ENCODE measurements at regions not wholly inside any gene's neighbourhood (a gene's known extent, or its start where the extent isn't known, plus 50 kb on each side); places are given as distances from the start of the nearest gene placed in this dataset.
"Not testable (repeated sequence)": the region's sequence is repeated elsewhere in the genome, so short reads cannot be mapped to it uniquely, and the experiment has no call there.

DNA sequence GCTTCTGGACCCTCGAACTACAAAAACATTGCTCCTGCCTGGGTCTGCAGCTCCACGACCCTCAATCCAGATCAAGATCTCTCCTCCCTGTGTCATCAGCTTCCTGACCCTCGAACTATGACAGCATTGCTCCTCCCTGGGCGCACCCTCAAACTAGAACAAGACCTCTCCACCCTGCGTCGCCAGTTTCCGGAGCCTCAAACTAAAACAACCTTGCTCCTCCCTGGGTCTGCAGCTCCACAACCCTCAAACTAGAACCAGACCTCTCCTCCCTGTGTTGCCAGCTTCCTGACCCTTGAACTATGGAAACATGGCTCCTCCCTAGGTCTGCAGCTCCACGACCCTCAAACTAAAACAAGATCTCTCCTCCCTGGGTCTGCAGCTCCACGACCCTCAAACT, 339.7 kb upstream of the SULF2 start:
- DNase-seq (ENCODE audit: low read depth) = no peak

DNA sequence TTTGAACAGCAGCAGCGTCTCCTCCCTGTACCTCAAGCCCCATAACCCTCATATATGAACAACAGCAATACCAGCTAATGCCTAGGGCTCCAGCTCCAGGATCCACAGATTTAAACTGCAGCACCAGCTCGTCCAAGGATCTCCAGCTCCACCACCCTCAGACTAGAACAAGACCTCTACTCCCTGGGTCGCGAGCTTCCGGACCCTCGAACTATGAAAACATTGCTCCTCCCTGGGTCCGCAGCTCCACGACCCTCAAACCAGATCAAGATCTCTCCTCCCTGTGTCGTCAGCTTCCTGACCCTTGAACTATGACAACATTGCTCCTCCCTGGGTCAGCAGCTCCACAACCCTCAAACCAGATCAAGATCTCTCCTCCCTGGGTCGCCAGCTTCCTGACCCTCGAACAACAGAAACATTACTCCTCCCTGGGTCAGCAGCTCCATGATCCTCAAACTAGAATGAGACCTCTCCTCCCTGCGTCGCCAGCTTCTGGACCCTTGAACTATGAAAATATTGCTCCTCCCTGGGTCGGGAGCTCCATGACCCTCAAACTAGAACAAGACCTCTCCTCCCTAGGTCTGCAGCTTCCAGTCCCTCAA, 339.0 kb upstream of the SULF2 start:
- no peak for DNase-seq (ENCODE audit: low read depth)

DNA sequence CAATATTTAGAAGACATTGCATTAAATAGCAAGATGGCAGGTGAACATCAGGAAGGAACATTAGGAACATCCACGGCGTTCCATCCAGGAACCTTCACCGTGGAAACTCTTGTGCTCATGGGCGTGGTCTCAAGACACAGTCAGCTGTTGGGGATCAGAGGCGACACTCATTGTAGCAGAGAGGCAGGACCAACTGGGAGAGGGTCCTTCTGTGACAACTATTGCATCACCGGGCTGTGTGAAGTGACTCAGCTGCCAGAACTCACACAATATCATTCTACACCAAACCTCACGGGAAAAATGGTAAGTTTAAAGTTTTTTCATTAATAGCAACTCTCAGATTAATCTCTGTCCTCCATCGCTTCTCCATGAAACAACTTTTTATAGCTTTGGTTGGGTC, 334.8 kb upstream of the SULF2 start:
- DNase-seq (ENCODE audit: low read depth) = no peak

DNA sequence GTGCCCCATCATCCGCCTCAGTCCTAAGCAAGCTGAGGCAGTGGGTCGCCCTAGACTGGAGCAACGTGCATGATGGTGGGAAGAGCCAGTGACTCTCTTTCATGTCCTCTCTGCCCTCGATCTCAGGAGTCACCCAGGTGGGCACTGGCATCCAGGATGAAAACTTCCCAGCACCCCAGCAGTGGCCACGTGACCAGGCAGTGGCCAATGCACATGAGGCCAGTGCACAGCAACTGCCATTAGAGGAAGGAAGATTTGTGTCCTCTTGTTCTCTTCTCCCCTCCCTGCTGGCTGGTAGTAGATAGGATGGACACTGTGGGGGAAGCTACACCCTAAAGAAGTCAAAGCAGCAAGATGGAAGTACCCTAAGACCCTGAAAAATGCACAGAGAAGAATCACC, 334.1 kb upstream of the SULF2 start:
- not testable (repeated sequence) for DNase-seq (ENCODE audit: low read depth)

- no peak for DNase-seq (ENCODE audit: low read depth)
Observed at GRCh38 chr20:48115502-48115901, 330.2 kb upstream of the SULF2 start.

DNA sequence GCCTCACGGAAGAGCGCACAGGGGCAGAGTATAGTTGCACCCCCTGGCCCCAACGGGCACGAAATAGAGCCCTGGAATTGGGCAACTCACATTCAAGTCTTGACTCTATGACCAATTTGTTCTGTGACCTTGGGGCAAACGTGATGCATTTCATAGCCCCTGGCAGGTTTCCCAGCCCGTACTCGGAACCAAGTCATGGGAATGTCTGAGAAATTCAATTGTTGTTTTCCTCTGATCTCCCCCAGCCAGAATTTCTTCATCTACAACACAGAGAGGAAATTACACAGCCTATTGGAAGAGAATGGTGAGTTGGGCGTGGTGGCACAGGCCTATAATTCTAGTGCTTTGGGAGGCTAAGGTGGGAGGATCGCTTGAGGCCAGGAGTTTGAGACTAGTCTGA, 322.3 kb upstream of the SULF2 start:
- DNase-seq (ENCODE audit: low read depth) = no peak

- no peak for DNase-seq (ENCODE audit: low read depth)
Observed at GRCh38 chr20:48106428-48106827, 321.1 kb upstream of the SULF2 start.

GRCh38 chr20:48105526-48105925, 320.2 kb upstream of the SULF2 start:
- DNase-seq (ENCODE audit: low read depth) = no peak

GRCh38 chr20:48102931-48103660, 317.8 kb upstream of the SULF2 start:
- DNase-seq (ENCODE audit: low read depth) = no peak

GRCh38 chr20:48102076-48102787, 317.0 kb upstream of the SULF2 start:
- DNase-seq (ENCODE audit: low read depth) = no peak

DNA sequence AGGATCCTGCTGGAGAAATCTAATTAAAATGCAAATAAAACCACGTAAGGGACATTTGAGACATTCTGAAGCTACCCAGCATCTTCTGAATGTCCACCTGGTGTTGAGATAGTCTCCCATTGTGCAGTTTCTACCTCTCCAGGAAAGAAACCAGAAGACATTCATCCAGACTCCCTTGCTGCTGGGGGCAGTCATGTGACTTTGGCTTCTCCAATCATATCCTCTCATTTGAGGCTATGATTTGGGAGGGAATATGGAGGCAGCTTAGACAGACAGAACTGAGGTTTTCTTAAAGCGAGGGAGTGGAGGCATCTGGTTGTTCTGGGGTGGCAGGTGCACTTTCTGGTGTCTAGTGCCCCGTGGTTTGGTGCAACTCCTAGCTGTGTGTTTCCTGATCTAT, 315.2 kb upstream of the SULF2 start:
- DNase-seq (ENCODE audit: low read depth) = no peak

- no peak for DNase-seq (ENCODE audit: low read depth)
Observed at GRCh38 chr20:48098866-48099265, 313.6 kb upstream of the SULF2 start.

GRCh38 chr20:48098099-48098498, 312.8 kb upstream of the SULF2 start:
- DNase-seq (ENCODE audit: low read depth) = no peak

- DNase-seq (ENCODE audit: low read depth) = no peak
Observed at GRCh38 chr20:48096957-48097890, 311.9 kb upstream of the SULF2 start.

GRCh38 chr20:48096212-48096875, 311.1 kb upstream of the SULF2 start:
- no peak for DNase-seq (ENCODE audit: low read depth)

- DNase-seq (ENCODE audit: low read depth) = no peak
Observed at GRCh38 chr20:48094944-48095343, 309.7 kb upstream of the SULF2 start.

DNA sequence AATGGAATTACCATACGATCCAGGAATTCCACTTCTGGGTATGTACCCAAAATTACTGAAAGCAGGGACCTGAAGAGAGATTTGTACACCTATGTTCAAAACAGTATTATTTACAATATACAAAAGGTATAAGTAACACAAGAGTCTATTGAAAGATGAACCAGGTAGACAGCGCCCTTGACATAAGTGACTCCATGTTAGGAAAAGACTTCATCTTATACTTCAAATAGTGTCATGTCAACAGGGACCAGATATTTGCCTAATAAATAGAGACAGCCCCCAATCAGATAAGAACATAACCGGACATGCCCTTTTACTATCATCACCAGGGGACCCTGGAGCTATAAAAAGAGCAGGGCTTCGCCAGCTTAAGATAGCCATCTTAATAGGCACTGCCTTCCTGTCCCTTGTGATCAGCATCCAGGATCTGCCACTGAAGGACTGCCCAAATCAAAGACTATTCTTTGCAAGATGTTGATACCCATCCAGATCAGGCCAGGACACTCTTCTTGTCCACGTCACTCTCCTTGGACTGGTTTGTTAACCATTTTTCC, 309.0 kb upstream of the SULF2 start:
- no peak for DNase-seq (ENCODE audit: low read depth)

- no peak for DNase-seq (ENCODE audit: low read depth)
Observed at GRCh38 chr20:48092596-48093280, 307.5 kb upstream of the SULF2 start.

GRCh38 chr20:48090784-48091183, 305.5 kb upstream of the SULF2 start:
- no peak for DNase-seq (ENCODE audit: low read depth)

- DNase-seq (ENCODE audit: low read depth) = no peak
Observed at GRCh38 chr20:48090314-48090713, 305.0 kb upstream of the SULF2 start.

DNA sequence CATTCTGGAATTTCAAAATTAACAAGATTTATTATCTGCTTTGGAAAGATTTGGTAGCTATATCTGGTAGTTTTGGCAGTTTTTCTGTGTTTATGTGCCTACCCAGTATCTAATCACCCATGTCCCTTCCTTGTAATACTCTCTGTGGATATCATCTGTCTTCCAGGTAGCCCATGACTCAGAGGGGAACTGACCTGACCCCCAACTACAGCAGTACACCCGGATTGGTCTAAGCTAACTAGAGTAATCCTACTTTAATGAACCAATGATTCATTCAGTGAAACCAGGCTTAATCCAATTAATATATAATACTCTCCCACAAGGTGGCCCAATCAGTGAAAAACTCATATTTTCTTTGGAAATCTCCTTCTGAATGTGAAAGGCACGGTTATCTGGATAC, 295.3 kb upstream of the SULF2 start:
- no peak for DNase-seq (ENCODE audit: low read depth)
